ENCODE measurements at regions not wholly inside any gene's neighbourhood (a gene's known extent, or its start where the extent isn't known, plus 50 kb on each side); places are given as distances from the start of the nearest gene placed in this dataset.
"Not testable (repeated sequence)": the region's sequence is repeated elsewhere in the genome, so short reads cannot be mapped to it uniquely, and the experiment has no call there.

GRCh38 chr12:84033162-84033561, 879.4 kb downstream of the SLC6A15 start:
- no peak for DNase-seq
- ATAC-seq (replicated peaks in 1 of 2) = no peak
- H3K9me3 Mint-ChIP-seq = peaks cover 4% of the 10 kb centered on the region in 2 donors
- no peak overlapping the region for H3K27ac Mint-ChIP-seq
- no peaks in the 10 kb centered on the region for H3K4me1 Mint-ChIP-seq (ENCODE audit: low read depth)
- no peak overlapping the region for H3K4me3 Mint-ChIP-seq
- no peaks in the 10 kb centered on the region for H3K27me3 Mint-ChIP-seq (ENCODE audit: low read depth)
- H3K36me3 Mint-ChIP-seq (ENCODE audit: insufficient read depth in 2 of 2) = no peaks in the 10 kb centered on the region

GRCh38 chr12:84018556-84019179, 893.9 kb downstream of the SLC6A15 start:
- not testable (repeated sequence) for H3K4me1 Mint-ChIP-seq (ENCODE audit: low read depth); H3K4me3 Mint-ChIP-seq; H3K27ac Mint-ChIP-seq; H3K36me3 Mint-ChIP-seq (ENCODE audit: insufficient read depth in 2 of 2); ATAC-seq (replicated peaks in 1 of 2); H3K27me3 Mint-ChIP-seq (ENCODE audit: low read depth); DNase-seq
- H3K9me3 Mint-ChIP-seq = peaks cover 12 to 16% of the 10 kb centered on the region in 2 donors

- no peaks in the 10 kb centered on the region for H3K27me3 Mint-ChIP-seq (ENCODE audit: low read depth)
- no peak overlapping the region for H3K27ac Mint-ChIP-seq
- H3K36me3 Mint-ChIP-seq (ENCODE audit: insufficient read depth in 2 of 2) = peaks cover 2 to 3% of the 10 kb centered on the region in 2 donors
- no peak for ATAC-seq (replicated peaks in 1 of 2)
- H3K4me3 Mint-ChIP-seq = no peak overlapping the region
- DNase-seq = no peak
- H3K4me1 Mint-ChIP-seq (ENCODE audit: low read depth) = no peaks in the 10 kb centered on the region
- H3K9me3 Mint-ChIP-seq = peaks cover 11 to 18% of the 10 kb centered on the region in 2 donors
Observed at GRCh38 chr12:84016956-84017355, 895.6 kb downstream of the SLC6A15 start.

GRCh38 chr12:83997423-83997822, 915.2 kb downstream of the SLC6A15 start:
- Mint-ChIP-seq H3K27ac (no peak overlapping the region), H3K4me3 (no peak overlapping the region), H3K9me3 (no peaks in the 10 kb centered on the region), H3K4me1 (ENCODE audit: low read depth) (no peaks in the 10 kb centered on the region), H3K36me3 (ENCODE audit: insufficient read depth in 2 of 2) (no peaks in the 10 kb centered on the region), H3K27me3 (ENCODE audit: low read depth) (no peaks in the 10 kb centered on the region)
- DNase-seq = no peak
- no peak for ATAC-seq (replicated peaks in 1 of 2)

- Mint-ChIP-seq H3K27ac (no peak overlapping the region), H3K27me3 (ENCODE audit: low read depth) (no peaks in the 10 kb centered on the region), H3K4me3 (no peak overlapping the region), H3K36me3 (ENCODE audit: insufficient read depth in 2 of 2) (no peaks in the 10 kb centered on the region), H3K4me1 (ENCODE audit: low read depth) (no peaks in the 10 kb centered on the region), H3K9me3 (peaks cover 0 to 1% of the 10 kb centered on the region in 2 donors)
- DNase-seq = no peak
- no peak for ATAC-seq (replicated peaks in 1 of 2)
Observed at GRCh38 chr12:83996671-83997070, 915.9 kb downstream of the SLC6A15 start.

GRCh38 chr12:83985084-83985483, 927.5 kb downstream of the SLC6A15 start:
- Mint-ChIP-seq H3K27me3 (ENCODE audit: low read depth) (no peaks in the 10 kb centered on the region), H3K36me3 (ENCODE audit: insufficient read depth in 2 of 2) (no peaks in the 10 kb centered on the region), H3K4me1 (ENCODE audit: low read depth) (no peaks in the 10 kb centered on the region), H3K27ac (no peak overlapping the region), H3K4me3 (no peak overlapping the region), H3K9me3 (no peaks in the 10 kb centered on the region)
- DNase-seq (no peak), ATAC-seq (replicated peaks in 1 of 2) (no peak)

GRCh38 chr12:83980398-83980797, 932.2 kb downstream of the SLC6A15 start:
- no peaks in the 10 kb centered on the region for H3K9me3 Mint-ChIP-seq
- DNase-seq (no peak), ATAC-seq (replicated peaks in 1 of 2) (no peak)
- H3K27ac Mint-ChIP-seq = no peak overlapping the region
- no peaks in the 10 kb centered on the region for H3K36me3 Mint-ChIP-seq (ENCODE audit: insufficient read depth in 2 of 2)
- H3K27me3 Mint-ChIP-seq (ENCODE audit: low read depth) = no peaks in the 10 kb centered on the region
- H3K4me3 Mint-ChIP-seq = no peak overlapping the region
- H3K4me1 Mint-ChIP-seq (ENCODE audit: low read depth) = no peaks in the 10 kb centered on the region

GRCh38 chr12:83979785-83980184, 932.8 kb downstream of the SLC6A15 start:
- Mint-ChIP-seq H3K36me3 (ENCODE audit: insufficient read depth in 2 of 2) (no peaks in the 10 kb centered on the region), H3K27ac (no peak overlapping the region), H3K4me3 (no peak overlapping the region), H3K27me3 (ENCODE audit: low read depth) (no peaks in the 10 kb centered on the region), H3K4me1 (ENCODE audit: low read depth) (no peaks in the 10 kb centered on the region), H3K9me3 (no peaks in the 10 kb centered on the region)
- ATAC-seq (replicated peaks in 1 of 2) (no peak), DNase-seq (no peak)

- no peak overlapping the region for H3K4me3 Mint-ChIP-seq
- ATAC-seq (replicated peaks in 1 of 2) = no peak
- no peaks in the 10 kb centered on the region for H3K36me3 Mint-ChIP-seq (ENCODE audit: insufficient read depth in 2 of 2)
- peaks cover 2 to 5% of the 10 kb centered on the region in 2 donors for H3K9me3 Mint-ChIP-seq
- no peaks in the 10 kb centered on the region for H3K27me3 Mint-ChIP-seq (ENCODE audit: low read depth)
- H3K27ac Mint-ChIP-seq = no peak overlapping the region
- no peaks in the 10 kb centered on the region for H3K4me1 Mint-ChIP-seq (ENCODE audit: low read depth)
- DNase-seq = no peak
Observed at GRCh38 chr12:83971781-83972180, 940.8 kb downstream of the SLC6A15 start.

GRCh38 chr12:83960767-83961166, 951.8 kb downstream of the SLC6A15 start:
- ATAC-seq (replicated peaks in 1 of 2) = no peak
- Mint-ChIP-seq H3K4me3 (no peak overlapping the region), H3K27ac (no peak overlapping the region), H3K4me1 (ENCODE audit: low read depth) (no peaks in the 10 kb centered on the region), H3K9me3 (peaks cover under 1 to 2% of the 10 kb centered on the region in 2 donors), H3K27me3 (ENCODE audit: low read depth) (no peaks in the 10 kb centered on the region), H3K36me3 (ENCODE audit: insufficient read depth in 2 of 2) (no peaks in the 10 kb centered on the region)
- no peak for DNase-seq

GRCh38 chr12:83958997-83959396, 953.6 kb downstream of the SLC6A15 start:
- Mint-ChIP-seq H3K4me1 (ENCODE audit: low read depth) (no peaks in the 10 kb centered on the region), H3K36me3 (ENCODE audit: insufficient read depth in 2 of 2) (no peaks in the 10 kb centered on the region), H3K27ac (no peak overlapping the region), H3K9me3 (peaks cover 0 to 3% of the 10 kb centered on the region in 2 donors), H3K27me3 (ENCODE audit: low read depth) (no peaks in the 10 kb centered on the region), H3K4me3 (no peak overlapping the region)
- DNase-seq = no peak
- no peak for ATAC-seq (replicated peaks in 1 of 2)

- DNase-seq = no peak
- ATAC-seq (replicated peaks in 1 of 2) = no peak
- H3K27ac Mint-ChIP-seq = no peak overlapping the region
- no peaks in the 10 kb centered on the region for H3K4me1 Mint-ChIP-seq (ENCODE audit: low read depth)
- H3K27me3 Mint-ChIP-seq (ENCODE audit: low read depth) = no peaks in the 10 kb centered on the region
- H3K9me3 Mint-ChIP-seq = peaks cover 2 to 6% of the 10 kb centered on the region in 2 donors
- H3K4me3 Mint-ChIP-seq = no peak overlapping the region
- no peaks in the 10 kb centered on the region for H3K36me3 Mint-ChIP-seq (ENCODE audit: insufficient read depth in 2 of 2)
Observed at GRCh38 chr12:83954956-83955601, 957.5 kb downstream of the SLC6A15 start.

GRCh38 chr12:83954071-83954789, 958.4 kb downstream of the SLC6A15 start:
- H3K36me3 Mint-ChIP-seq (ENCODE audit: insufficient read depth in 2 of 2) = no peaks in the 10 kb centered on the region
- H3K27me3 Mint-ChIP-seq (ENCODE audit: low read depth) = no peaks in the 10 kb centered on the region
- no peak for ATAC-seq (replicated peaks in 1 of 2)
- H3K9me3 Mint-ChIP-seq = peaks cover 2 to 6% of the 10 kb centered on the region in 2 donors
- DNase-seq = no peak
- H3K27ac Mint-ChIP-seq = no peak overlapping the region
- no peak overlapping the region for H3K4me3 Mint-ChIP-seq
- H3K4me1 Mint-ChIP-seq (ENCODE audit: low read depth) = no peaks in the 10 kb centered on the region
